OCI-LY1 (cell line): ENCODE measurements at regions not wholly inside any gene's neighbourhood (a gene's known extent, or its start where the extent isn't known, plus 50 kb on each side); places are given as distances from the start of the nearest gene placed in this dataset.

Source experiments
- H2AFZ ChIP-seq: fragments of 200-600 bp; sonication (generic), shearing (Covaris generic); 2 replicates; pipeline ENCODE4 v1.6.0; 2014; ENCODE audit warnings: antibody characterized with exemption, mild to moderate bottlenecking, low read length
- H3F3A ChIP-seq: fragments of 200-600 bp; sonication (generic), shearing (Covaris generic); 2 replicates; pipeline ENCODE4 v1.6.0; 2014; ENCODE audit warnings: mild to moderate bottlenecking, antibody characterized with exemption, low read length, moderate library complexity; ENCODE audit not compliant: insufficient read depth
- H3K27ac ChIP-seq: fragments of 200-600 bp; sonication (generic); 2 replicates; pipeline ENCODE4 v1.5.1; 2014; ENCODE audit warnings: low read length, mixed run types, mild to moderate bottlenecking, low read depth; ENCODE audit not compliant: poor library complexity, severe bottlenecking
- H3K27me3 ChIP-seq: fragments of 200-600 bp; sonication (generic); 2 replicates; pipeline ENCODE4 v1.6.0; 2014; ENCODE audit warnings: antibody characterized with exemption, mild to moderate bottlenecking, low read length, moderate library complexity; ENCODE audit not compliant: insufficient read depth
- H3K36me3 ChIP-seq: fragments of 200-600 bp; sonication (generic); 2 replicates; pipeline ENCODE4 v1.6.1; 2014; ENCODE audit warnings: mild to moderate bottlenecking, antibody characterized with exemption, low read length, moderate library complexity, mixed read lengths; ENCODE audit not compliant: insufficient read depth
- H3K4me1 ChIP-seq: fragments of 200-600 bp; sonication (generic); 2 replicates; pipeline ENCODE4 v1.5.1; 2014; ENCODE audit warnings: mild to moderate bottlenecking, low read length, moderate library complexity; ENCODE audit not compliant: insufficient read depth, severe bottlenecking
- H3K4me2 ChIP-seq: fragments of 200-600 bp; sonication (generic), shearing (Covaris generic); 2 replicates; pipeline ENCODE4 v1.6.1; 2014; ENCODE audit warnings: low read length
- H3K4me3 ChIP-seq: fragments of 200-600 bp; sonication (generic); 2 replicates; pipeline ENCODE4 v1.5.1; 2014; ENCODE audit warnings: low read length, low read depth, mild to moderate bottlenecking, mixed read lengths; ENCODE audit not compliant: poor library complexity, severe bottlenecking
- H3K79me2 ChIP-seq: fragments of 200-600 bp; shearing (Covaris generic); 2 replicates; pipeline ENCODE4 v1.6.1; 2016; ENCODE audit warnings: mixed run types, low read length, mixed read lengths; ENCODE audit not compliant: insufficient read depth
- H3K9ac ChIP-seq: fragments of 200-600 bp; sonication (generic), shearing (Covaris generic); 2 replicates; pipeline ENCODE4 v1.6.1; 2014; ENCODE audit warnings: mild to moderate bottlenecking, low read length, mixed read lengths
- H3K9me2 ChIP-seq: fragments of 200-600 bp; sonication (generic), shearing (Covaris generic); 2 replicates; pipeline ENCODE4 v1.6.1; 2014; ENCODE audit warnings: low read depth, mild to moderate bottlenecking, low read length, mixed read lengths
- H3K9me3 ChIP-seq: fragments of 200-600 bp; shearing (Covaris generic); 2 replicates; pipeline ENCODE4 v1.6.1; 2014; ENCODE audit warnings: low read length, mixed read lengths
- H4K20me1 ChIP-seq: fragments of 200-600 bp; sonication (generic), shearing (Covaris generic); 2 replicates; pipeline ENCODE4 v1.6.0; 2016; ENCODE audit warnings: mild to moderate bottlenecking, low read length; ENCODE audit not compliant: insufficient read depth
- CTCF ChIP-seq: fragments of 200-600 bp; sonication (generic), shearing (Covaris generic); IDR thresholded peaks from 2 replicates; pipeline ENCODE4 v1.5.1; 2017; ENCODE audit warnings: mild to moderate bottlenecking, antibody characterized with exemption, low read length, moderate library complexity, mixed read lengths
- EZH2 ChIP-seq: fragments of 200-600 bp; sonication (generic), shearing (Covaris generic); IDR thresholded peaks from 2 replicates; pipeline ENCODE4 v1.8.0; 2017; ENCODE audit warnings: borderline replicate concordance, mixed run types, mild to moderate bottlenecking, antibody characterized with exemption, low read length, moderate library complexity, mixed read lengths

- TF ChIP-seq EZH2 (no peak), CTCF (no peak)
- no peak overlapping the region for H3K27ac ChIP-seq
Measured at GRCh38 chr17:13699261-13699660, 97.5 kb upstream of the HS3ST3A1 start.

GRCh38 chr17:13702266-13702665 lies 100.5 kb upstream of the HS3ST3A1 start:
- no peak for TF ChIP-seq CTCF
- no peak for TF ChIP-seq EZH2
- H3K9ac ChIP-seq = no peak overlapping the region
- H3F3A ChIP-seq = no peaks in the 10 kb centered on the region
- H3K79me2 ChIP-seq = no peaks in the 10 kb centered on the region
- H3K4me3 ChIP-seq = no peak overlapping the region
- H3K27ac ChIP-seq = no peak overlapping the region
- no peaks in the 10 kb centered on the region for H3K36me3 ChIP-seq
- no peaks in the 10 kb centered on the region for H3K9me2 ChIP-seq
- H4K20me1 ChIP-seq = no peaks in the 10 kb centered on the region
- no peaks in the 10 kb centered on the region for H3K9me3 ChIP-seq
- no peak overlapping the region for H2AFZ ChIP-seq
- H3K4me2 ChIP-seq = no peak overlapping the region
- no peaks in the 10 kb centered on the region for H3K4me1 ChIP-seq
- H3K27me3 ChIP-seq = no peaks in the 10 kb centered on the region

More at GRCh38 chr17:13699261-13699660, 97.5 kb upstream of the HS3ST3A1 start:
- no peaks in the 10 kb centered on the region for H3K27me3 ChIP-seq
- no peaks in the 10 kb centered on the region for H3K36me3 ChIP-seq
- no peaks in the 10 kb centered on the region for H3F3A ChIP-seq
- H3K4me3 ChIP-seq = no peak overlapping the region
- no peaks in the 10 kb centered on the region for H3K9me3 ChIP-seq
- no peaks in the 10 kb centered on the region for H3K79me2 ChIP-seq
- no peaks in the 10 kb centered on the region for H3K4me1 ChIP-seq
- H3K9ac ChIP-seq = no peak overlapping the region
- H4K20me1 ChIP-seq = no peaks in the 10 kb centered on the region
- H2AFZ ChIP-seq = no peak overlapping the region
- H3K9me2 ChIP-seq = no peaks in the 10 kb centered on the region
- no peak overlapping the region for H3K4me2 ChIP-seq

GRCh38 chr17:13704333-13704732 lies 102.6 kb upstream of the HS3ST3A1 start:
- Histone ChIP-seq H2AFZ (no peak overlapping the region), H3F3A (no peaks in the 10 kb centered on the region), H3K36me3 (no peaks in the 10 kb centered on the region), H3K79me2 (no peaks in the 10 kb centered on the region), H3K27me3 (no peaks in the 10 kb centered on the region), H3K9me3 (no peaks in the 10 kb centered on the region), H3K9ac (no peak overlapping the region), H3K4me2 (no peak overlapping the region), H4K20me1 (no peaks in the 10 kb centered on the region), H3K9me2 (no peaks in the 10 kb centered on the region), H3K27ac (no peak overlapping the region), H3K4me3 (no peak overlapping the region), H3K4me1 (no peaks in the 10 kb centered on the region)
- no peak for TF ChIP-seq CTCF
- TF ChIP-seq EZH2 = no peak
